BJ (cell line): ENCODE measurements at regions not wholly inside any gene's neighbourhood (a gene's known extent, or its start where the extent isn't known, plus 50 kb on each side); places are given as distances from the start of the nearest gene placed in this dataset.

Experiments
- CTCF ChIA-PET: fragments of 350-600 bp; formaldehyde crosslinking; extraction: SDS; loops from one replicate; lab custom pipeline; 2021; ENCODE audit warnings: antibody characterized with exemption, inconsistent platforms; lab: Yijun Ruan, JAX
- POLR2A ChIA-PET: fragments of 300-600 bp; sonication (Branson Sonifier 250); formaldehyde crosslinking; extraction: SDS; loops from one replicate; lab custom pipeline; 2021; ENCODE audit warnings: antibody characterized with exemption; lab: Charles Lee
- DNase-seq: peaks from one replicate; pipeline ENCODE4 v3.0.0-alpha.2; 2011; ENCODE audit warnings: low read depth
- H3K27me3 ChIP-seq: 2 replicates; pipeline ENCODE4 v1.6.0; 2011; ENCODE audit warnings: low read length; ENCODE audit not compliant: control insufficient read depth, insufficient read depth
- H3K36me3 ChIP-seq: 2 replicates; pipeline ENCODE4 v1.5.1; 2011; ENCODE audit warnings: low read length; ENCODE audit not compliant: control insufficient read depth, insufficient read depth
- H3K4me3 ChIP-seq: 2 replicates; pipeline ENCODE4 v1.5.1; 2011; ENCODE audit warnings: low read depth, mild to moderate bottlenecking, control low read depth, low read length
- CTCF ChIP-seq: IDR thresholded peaks from 2 replicates; pipeline ENCODE4 v1.5.1; 2011; ENCODE audit warnings: low read depth, mild to moderate bottlenecking, control low read depth, inconsistent platforms, low read length, moderate library complexity; ENCODE audit not compliant: insufficient read depth

- ChIA-PET POLR2A (no interaction called here), CTCF (interaction anchor here (1.2 kb wide), 1 partner anchor 9 kb away, joined by 3 read pairs; no protein-coding TSS in a partner anchor)
- Histone ChIP-seq H3K4me3 (no peak overlapping the region), H3K36me3 (no peaks in the 10 kb centered on the region), H3K27me3 (no peaks in the 10 kb centered on the region)
- no peak for DNase-seq
- no peak for TF ChIP-seq CTCF
These were observed 276.9 kb downstream of the HGF start for GRCh38 chr7:81492910-81493309.

- no peak for TF ChIP-seq CTCF
- Histone ChIP-seq H3K36me3 (no peaks in the 10 kb centered on the region), H3K27me3 (no peaks in the 10 kb centered on the region), H3K4me3 (no peak overlapping the region)
- ChIA-PET POLR2A (no interaction called here), CTCF (interaction anchor here (1.3 kb wide), 1 partner anchor 9 kb away, joined by 5 read pairs; no protein-coding TSS in a partner anchor)
- DNase-seq = no peak
These were observed 277.6 kb downstream of the HGF start for GRCh38 chr7:81492240-81492639.

- H3K27me3 ChIP-seq = no peaks in the 10 kb centered on the region
- ChIA-PET POLR2A (no interaction called here), CTCF (interaction anchor here (1.3 kb wide), 1 partner anchor 9 kb away, joined by 5 read pairs; no protein-coding TSS in a partner anchor)
- H3K36me3 ChIP-seq = no peaks in the 10 kb centered on the region
- H3K4me3 ChIP-seq = no peak overlapping the region
- TF ChIP-seq CTCF = no peak
- DNase-seq = no peak
These were observed 278.3 kb downstream of the HGF start for GRCh38 chr7:81491573-81491972.

- Histone ChIP-seq H3K4me3 (no peak overlapping the region), H3K36me3 (no peaks in the 10 kb centered on the region), H3K27me3 (no peaks in the 10 kb centered on the region)
- no peak for DNase-seq
- ChIA-PET POLR2A (no interaction called here), CTCF (interaction anchor here (1.3 to 2.4 kb wide), 3 partner anchors 11 to 529 kb away, joined by 4 to 10 read pairs (median 5); no protein-coding TSS in a partner anchor)
- TF ChIP-seq CTCF = no peak
These were observed 281.6 kb downstream of the HGF start for GRCh38 chr7:81488210-81488609.

- Histone ChIP-seq H3K36me3 (no peaks in the 10 kb centered on the region), H3K27me3 (no peaks in the 10 kb centered on the region), H3K4me3 (no peak overlapping the region)
- ChIA-PET CTCF (interaction anchor here (1.3 to 2.4 kb wide), 3 partner anchors 12 to 530 kb away, joined by 4 to 10 read pairs (median 5); no protein-coding TSS in a partner anchor), POLR2A (no interaction called here)
- DNase-seq = no peak
- TF ChIP-seq CTCF = no peak
These were observed 282.3 kb downstream of the HGF start for GRCh38 chr7:81487516-81487915.
